Trophoblast cell (in vitro differentiated cells and primary cell): ENCODE measurements at regions not wholly inside any gene's neighbourhood (a gene's known extent, or its start where the extent isn't known, plus 50 kb on each side); places are given as distances from the start of the nearest gene placed in this dataset.

Experiments
- DNase-seq, 2 donors: peaks; one replicate each; pipeline ENCODE4 v3.0.0-alpha.2; 2016
- H2AFZ ChIP-seq: 2 replicates; pipeline ENCODE4 v1.6.1; 2013; ENCODE audit warnings: low read length, moderate library complexity, mild to moderate bottlenecking; ENCODE audit not compliant: insufficient read depth, poor library complexity
- H2AK5ac ChIP-seq: 2 replicates; pipeline ENCODE4 v1.6.1; 2013; ENCODE audit warnings: mild to moderate bottlenecking, low read length
- H2BK120ac ChIP-seq: 2 replicates; pipeline ENCODE4 v1.6.1; 2013; ENCODE audit warnings: low read length, mild to moderate bottlenecking, moderate library complexity; ENCODE audit not compliant: insufficient read depth, poor library complexity
- H2BK12ac ChIP-seq: 2 replicates; pipeline ENCODE4 v1.6.1; 2013; ENCODE audit warnings: mild to moderate bottlenecking, low read length, moderate library complexity
- H2BK5ac ChIP-seq: 2 replicates; pipeline ENCODE4 v1.6.1; 2013; ENCODE audit warnings: low read length, low read depth, moderate library complexity, mild to moderate bottlenecking; ENCODE audit not compliant: poor library complexity
- H3K14ac ChIP-seq: 2 replicates; pipeline ENCODE4 v1.6.1; 2013; ENCODE audit warnings: mild to moderate bottlenecking, low read length
- H3K18ac ChIP-seq: 2 replicates; pipeline ENCODE4 v1.6.1; 2013; ENCODE audit warnings: mild to moderate bottlenecking, low read length
- H3K23ac ChIP-seq: 2 replicates; pipeline ENCODE4 v1.6.1; 2013; ENCODE audit warnings: low read length
- H3K27ac ChIP-seq: 2 replicates; pipeline ENCODE4 v1.5.1; 2013; ENCODE audit warnings: low read depth, mild to moderate bottlenecking, inconsistent platforms, low read length, moderate library complexity
- H3K27me3 ChIP-seq: 2 replicates; pipeline ENCODE4 v1.6.1; 2013; ENCODE audit warnings: inconsistent platforms, mild to moderate bottlenecking, low read length, moderate library complexity; ENCODE audit not compliant: insufficient read depth
- H3K36me3 ChIP-seq, 2 experiments: 1 replicate in 1 of 2; 2 replicates in 1 of 2; pipeline ENCODE4 v1.6.1; 2013; ENCODE audit warnings: low read length in 2 of 2, mild to moderate bottlenecking in 2 of 2, moderate library complexity in 1 of 2; ENCODE audit not compliant: insufficient read depth in 2 of 2, control insufficient read depth in 1 of 2
- H3K4ac ChIP-seq: 2 replicates; pipeline ENCODE4 v1.6.1; 2013; ENCODE audit warnings: low read depth, mild to moderate bottlenecking, low read length, moderate library complexity
- H3K4me1 ChIP-seq, 2 experiments: 1 replicate in 1 of 2; 2 replicates in 1 of 2; pipeline ENCODE4 v1.6.1; 2013; ENCODE audit warnings: low read length in 2 of 2, mild to moderate bottlenecking in 2 of 2, moderate library complexity in 1 of 2; ENCODE audit not compliant: insufficient read depth in 2 of 2, control insufficient read depth in 1 of 2
- H3K4me2 ChIP-seq: 2 replicates; pipeline ENCODE4 v1.6.1; 2013; ENCODE audit warnings: inconsistent platforms, mild to moderate bottlenecking, low read length, moderate library complexity
- H3K4me3 ChIP-seq: 2 replicates; pipeline ENCODE4 v1.5.1; 2013; ENCODE audit warnings: mild to moderate bottlenecking, low read depth, low read length, inconsistent platforms
- H3K79me1 ChIP-seq: one replicate; pipeline ENCODE4 v1.6.1; 2013; ENCODE audit warnings: low read length
- H3K79me2 ChIP-seq: 2 replicates; pipeline ENCODE4 v1.6.1; 2013; ENCODE audit warnings: low read length, mild to moderate bottlenecking; ENCODE audit not compliant: control insufficient read depth, insufficient read depth, poor library complexity
- H3K9ac ChIP-seq: 2 replicates; pipeline ENCODE4 v1.6.1; 2013; ENCODE audit warnings: mild to moderate bottlenecking, low read length
- H3K9me3 ChIP-seq: 2 replicates; pipeline ENCODE4 v1.6.1; 2013; ENCODE audit warnings: low read depth, mild to moderate bottlenecking, control low read depth, inconsistent platforms, low read length; ENCODE audit not compliant: insufficient read depth
- H4K12ac ChIP-seq: 2 replicates; pipeline ENCODE4 v1.6.1; 2013; ENCODE audit warnings: low read depth, mild to moderate bottlenecking, low read length, moderate library complexity
- H4K8ac ChIP-seq: 2 replicates; pipeline ENCODE4 v1.6.1; 2013; ENCODE audit warnings: low read depth, mild to moderate bottlenecking, low read length, moderate library complexity
- H4K91ac ChIP-seq: one replicate; pipeline ENCODE4 v1.6.1; 2013; ENCODE audit warnings: low read depth, mild to moderate bottlenecking, low read length, moderate library complexity
- WGBS: extraction: QIAGEN DNeasy Blood & Tissue Kit; methylation state at CpG from one replicate; pipeline ENCODE4 v1.1.7; 2013; ENCODE audit warnings: missing lambda C conversion rate; ENCODE audit not compliant: insufficient read length, insufficient coverage; ENCODE audit errors: extremely low coverage; 5-methylcytosine and 5-hydroxymethylcytosine counted together

GRCh38 chr5:160511280-160511929 lies 89.8 kb downstream of the PTTG1 start:
- Histone ChIP-seq H3K4me2 (no peak overlapping the region), H4K12ac (no peak overlapping the region), H3K14ac (no peak overlapping the region), H3K18ac (no peak overlapping the region), H3K4me3 (no peak overlapping the region), H3K4me1 (no peaks in the 10 kb centered on the region), H2AFZ (no peak overlapping the region), H2AK5ac (no peak overlapping the region), H2BK5ac (no peak overlapping the region), H3K79me1 (no peaks in the 10 kb centered on the region), H3K9me3 (no peaks in the 10 kb centered on the region), H3K79me2 (no peaks in the 10 kb centered on the region), H3K36me3 (no peaks in the 10 kb centered on the region), H4K8ac (no peak overlapping the region), H3K27ac (no peak overlapping the region), H3K4ac (no peak overlapping the region), H3K27me3 (no peaks in the 10 kb centered on the region), H4K91ac (no peak overlapping the region), H3K23ac (no peak overlapping the region), H2BK120ac (no peak overlapping the region), H2BK12ac (no peak overlapping the region), H3K9ac (no peak overlapping the region)
- no CpG with 5 or more reads among the region's 12 CpGs for whole genome bisulfite sequencing
- no peak for DNase-seq
